ENCODE measurements at regions not wholly inside any gene's neighbourhood (a gene's known extent, or its start where the extent isn't known, plus 50 kb on each side); places are given as distances from the start of the nearest gene placed in this dataset.

DNA sequence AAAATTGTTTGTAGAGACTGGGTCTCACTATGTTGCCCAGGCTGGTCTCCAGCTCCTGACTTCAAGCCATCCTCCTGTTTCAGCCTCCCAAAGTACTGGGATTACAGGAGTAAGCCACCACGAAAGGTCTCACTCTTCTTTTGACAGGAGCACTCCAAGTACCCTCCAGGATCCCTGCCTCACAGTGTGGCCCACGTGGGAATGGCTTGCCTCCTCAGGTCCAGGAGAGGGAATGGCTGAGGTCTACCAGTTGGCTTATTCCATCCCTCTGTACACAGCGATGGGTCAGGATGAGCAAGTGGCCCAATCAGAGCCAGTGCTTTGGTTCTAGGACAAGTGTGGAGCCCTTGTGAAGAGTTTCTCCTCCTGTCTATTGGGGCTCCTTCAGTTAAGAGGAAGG is 73.7 kb upstream of the ZNF423 start:
- H3K4me1 ChIP-seq (ENCODE audit: control insufficient read depth, insufficient read depth, low read length) = no peaks in the 10 kb centered on the region
- no peak for DNase-seq (ENCODE audit: low read depth, low spot score)
- no TSS peak for BruUV-seq (replicated peaks)
- POLR2A ChIA-PET = no interaction called here
- in situ Hi-C loops (cut with HindIII; ENCODE audit: low pct_unique_long_range_greater_than_20kb, low sequenced_read_pairs) = no loop called here
- no peak overlapping the region for H3K4me3 ChIP-seq (ENCODE audit: low read depth in 2 of 2, low read length in 2 of 2)
- ATAC-seq = no peak
- H3K27ac ChIP-seq (ENCODE audit: low read length) = no peak overlapping the region
- no peaks in the 10 kb centered on the region for H3K27me3 ChIP-seq (ENCODE audit: control insufficient read depth, insufficient read depth, low read length)
- CTCF ChIA-PET = no interaction called here
- no peaks in the 10 kb centered on the region for H3K36me3 ChIP-seq (ENCODE audit: control insufficient read depth, insufficient read depth, low read length)
- intact Hi-C loops (cut with micrococcal nuclease; ENCODE audit: unreplicated experiment) = no loop called here
- TF ChIP-seq, protein P1, sequence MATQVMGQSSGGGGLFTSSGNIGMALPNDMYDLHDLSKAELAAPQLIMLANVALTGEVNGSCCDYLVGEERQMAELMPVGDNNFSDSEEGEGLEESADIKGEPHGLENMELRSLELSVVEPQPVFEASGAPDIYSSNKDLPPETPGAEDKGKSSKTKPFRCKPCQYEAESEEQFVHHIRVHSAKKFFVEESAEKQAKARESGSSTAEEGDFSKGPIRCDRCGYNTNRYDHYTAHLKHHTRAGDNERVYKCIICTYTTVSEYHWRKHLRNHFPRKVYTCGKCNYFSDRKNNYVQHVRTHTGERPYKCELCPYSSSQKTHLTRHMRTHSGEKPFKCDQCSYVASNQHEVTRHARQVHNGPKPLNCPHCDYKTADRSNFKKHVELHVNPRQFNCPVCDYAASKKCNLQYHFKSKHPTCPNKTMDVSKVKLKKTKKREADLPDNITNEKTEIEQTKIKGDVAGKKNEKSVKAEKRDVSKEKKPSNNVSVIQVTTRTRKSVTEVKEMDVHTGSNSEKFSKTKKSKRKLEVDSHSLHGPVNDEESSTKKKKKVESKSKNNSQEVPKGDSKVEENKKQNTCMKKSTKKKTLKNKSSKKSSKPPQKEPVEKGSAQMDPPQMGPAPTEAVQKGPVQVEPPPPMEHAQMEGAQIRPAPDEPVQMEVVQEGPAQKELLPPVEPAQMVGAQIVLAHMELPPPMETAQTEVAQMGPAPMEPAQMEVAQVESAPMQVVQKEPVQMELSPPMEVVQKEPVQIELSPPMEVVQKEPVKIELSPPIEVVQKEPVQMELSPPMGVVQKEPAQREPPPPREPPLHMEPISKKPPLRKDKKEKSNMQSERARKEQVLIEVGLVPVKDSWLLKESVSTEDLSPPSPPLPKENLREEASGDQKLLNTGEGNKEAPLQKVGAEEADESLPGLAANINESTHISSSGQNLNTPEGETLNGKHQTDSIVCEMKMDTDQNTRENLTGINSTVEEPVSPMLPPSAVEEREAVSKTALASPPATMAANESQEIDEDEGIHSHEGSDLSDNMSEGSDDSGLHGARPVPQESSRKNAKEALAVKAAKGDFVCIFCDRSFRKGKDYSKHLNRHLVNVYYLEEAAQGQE (IDR thresholded peaks at IDR 0.05; ENCODE audit: insufficient read depth in 1 of 2, low read depth in 2 of 2, low read length in 1 of 2) = no peak
- no peak for TF ChIP-seq TCF7L2 (IDR thresholded peaks at IDR 0.05; ENCODE audit: low read depth, low read length)
- no peak for TF ChIP-seq SIN3A (IDR thresholded peaks at IDR 0.05; ENCODE audit: borderline replicate concordance, insufficient read depth, low read depth, low read length)
- no peak for TF ChIP-seq POLR2AphosphoS5 (IDR thresholded peaks at IDR 0.05; ENCODE audit: low read depth, low read length)
- no peak for TF ChIP-seq CTCF (IDR thresholded peaks at IDR 0.05)
- no peaks in the 10 kb centered on the region for H3K9me3 ChIP-seq (ENCODE audit: control insufficient read depth, insufficient read depth, low read depth, low read length)

DNA sequence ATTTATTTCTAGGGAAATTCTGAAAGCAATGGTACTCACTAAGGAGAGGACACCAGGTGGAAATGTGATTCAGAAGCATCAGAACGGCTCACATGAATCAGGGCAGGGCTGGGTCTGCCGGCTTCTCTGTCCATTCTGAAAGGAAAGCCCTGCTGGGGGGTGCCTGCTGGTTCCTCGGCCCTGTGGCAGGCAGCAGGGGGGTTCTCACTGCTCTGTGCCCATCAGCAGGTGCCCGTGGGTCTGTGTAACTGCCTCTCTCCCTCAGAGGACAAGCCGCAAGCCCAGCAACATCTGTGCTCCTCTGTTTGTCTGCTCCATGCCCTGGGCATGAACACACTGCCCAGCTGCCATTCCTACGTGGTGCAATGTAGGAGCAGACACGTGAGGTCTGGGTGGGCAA is 74.9 kb upstream of the ZNF423 start:
- TF ChIP-seq TCF7L2 (IDR thresholded peaks at IDR 0.05; ENCODE audit: low read depth, low read length) = no peak
- no peak for DNase-seq (ENCODE audit: low read depth, low spot score)
- Histone ChIP-seq H3K27me3 (ENCODE audit: control insufficient read depth, insufficient read depth, low read length) (no peaks in the 10 kb centered on the region), H3K4me3 (ENCODE audit: low read depth in 2 of 2, low read length in 2 of 2) (no peak overlapping the region), H3K4me1 (ENCODE audit: control insufficient read depth, insufficient read depth, low read length) (no peaks in the 10 kb centered on the region), H3K36me3 (ENCODE audit: control insufficient read depth, insufficient read depth, low read length) (no peaks in the 10 kb centered on the region), H3K27ac (ENCODE audit: low read length) (no peak overlapping the region), H3K9me3 (ENCODE audit: control insufficient read depth, insufficient read depth, low read depth, low read length) (no peaks in the 10 kb centered on the region)
- ChIA-PET CTCF (no interaction called here), POLR2A (no interaction called here)
- ATAC-seq = no peak
- in situ Hi-C loops (cut with HindIII; ENCODE audit: low pct_unique_long_range_greater_than_20kb, low sequenced_read_pairs) (no loop called here), intact Hi-C loops (cut with micrococcal nuclease; ENCODE audit: unreplicated experiment) (no loop called here)
- no TSS peak for BruUV-seq (replicated peaks)

DNA sequence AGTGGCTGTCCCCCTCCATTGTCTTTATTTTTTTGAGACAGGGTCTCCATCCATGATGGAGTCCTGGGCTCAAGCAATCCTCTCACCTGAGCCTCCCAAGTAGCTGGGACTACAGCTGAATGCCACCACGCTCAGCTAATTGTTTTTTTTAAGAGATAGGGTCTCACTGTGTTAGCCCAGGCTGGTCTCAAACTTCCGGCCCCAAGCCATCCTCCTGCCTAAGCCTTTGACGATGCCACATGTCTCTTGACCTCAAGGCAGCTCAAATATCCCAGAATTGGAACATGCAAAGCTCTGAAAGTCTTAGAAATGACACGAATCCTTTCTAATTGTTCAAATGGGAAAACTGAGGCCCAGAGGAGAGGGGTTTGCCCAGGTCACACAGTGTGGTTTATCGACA is 75.4 kb upstream of the ZNF423 start:
- no peak for DNase-seq (ENCODE audit: low read depth, low spot score)
- ATAC-seq = no peak
- in situ Hi-C loops (cut with HindIII; ENCODE audit: low pct_unique_long_range_greater_than_20kb, low sequenced_read_pairs) (no loop called here), intact Hi-C loops (cut with micrococcal nuclease; ENCODE audit: unreplicated experiment) (no loop called here)
- Histone ChIP-seq H3K4me3 (ENCODE audit: low read depth in 2 of 2, low read length in 2 of 2) (no peak overlapping the region), H3K9me3 (ENCODE audit: control insufficient read depth, insufficient read depth, low read depth, low read length) (no peaks in the 10 kb centered on the region), H3K27me3 (ENCODE audit: control insufficient read depth, insufficient read depth, low read length) (no peaks in the 10 kb centered on the region), H3K36me3 (ENCODE audit: control insufficient read depth, insufficient read depth, low read length) (no peaks in the 10 kb centered on the region), H3K4me1 (ENCODE audit: control insufficient read depth, insufficient read depth, low read length) (no peaks in the 10 kb centered on the region), H3K27ac (ENCODE audit: low read length) (no peak overlapping the region)
- BruUV-seq (replicated peaks) = no TSS peak
- POLR2A ChIA-PET = no interaction called here
- TF ChIP-seq SIN3A (IDR thresholded peaks at IDR 0.05; ENCODE audit: borderline replicate concordance, insufficient read depth, low read depth, low read length) (no peak), TCF7L2 (IDR thresholded peaks at IDR 0.05; ENCODE audit: low read depth, low read length) (no peak), POLR2AphosphoS5 (IDR thresholded peaks at IDR 0.05; ENCODE audit: low read depth, low read length) (no peak), CTCF (IDR thresholded peaks at IDR 0.05) (no peak)
- TF ChIP-seq, protein P1 (IDR thresholded peaks at IDR 0.05; ENCODE audit: insufficient read depth in 1 of 2, low read depth in 2 of 2, low read length in 1 of 2) = no peak
- CTCF ChIA-PET = no interaction called here
